NCI-H2171 treated with DMSO at 0.1 percent for 48 hours (cell line): ENCODE measurements at regions not wholly inside any gene's neighbourhood (a gene's known extent, or its start where the extent isn't known, plus 50 kb on each side); places are given as distances from the start of the nearest gene placed in this dataset.
A peak's percentile ranks its signal among the peaks of the same experiment; 100 is the strongest.
"Not testable (repeated sequence)": the region's sequence is repeated elsewhere in the genome, so short reads cannot be mapped to it uniquely, and the experiment has no call there.

Experiments
- DNase-seq: peaks from one replicate; lab custom pipeline; 2025; lab: John Stamatoyannopoulos, UW

GRCh38 chr9:78967596-78968217 is 604.1 kb upstream of the TLE4 start:
- DNase-seq = no peak

DNA sequence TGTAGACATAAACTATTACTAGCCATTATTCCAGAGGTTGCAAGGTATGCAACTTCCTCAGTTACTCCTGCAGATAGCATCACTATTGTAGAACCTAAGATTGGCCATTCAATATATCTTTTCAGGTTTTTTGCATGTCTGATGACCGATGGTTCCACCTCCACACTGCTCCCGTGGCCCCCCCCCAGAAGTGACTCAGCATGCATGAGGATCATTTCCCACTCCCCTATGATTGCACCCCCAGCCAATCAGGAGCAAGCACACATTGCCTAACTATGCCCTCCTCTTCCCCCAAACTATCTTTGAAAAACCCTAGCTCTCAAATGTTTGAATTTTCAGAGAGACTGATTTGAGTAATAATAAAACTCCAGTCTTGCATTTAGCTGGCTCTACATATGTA is 601.4 kb upstream of the TLE4 start:
- no peak for DNase-seq

GRCh38 chr9:78971540-78971939 is 600.2 kb upstream of the TLE4 start:
- DNase-seq = peak; percentile 90

GRCh38 chr9:78972303-78972999 is 599.3 kb upstream of the TLE4 start:
- DNase-seq = peak; percentile 86

DNA sequence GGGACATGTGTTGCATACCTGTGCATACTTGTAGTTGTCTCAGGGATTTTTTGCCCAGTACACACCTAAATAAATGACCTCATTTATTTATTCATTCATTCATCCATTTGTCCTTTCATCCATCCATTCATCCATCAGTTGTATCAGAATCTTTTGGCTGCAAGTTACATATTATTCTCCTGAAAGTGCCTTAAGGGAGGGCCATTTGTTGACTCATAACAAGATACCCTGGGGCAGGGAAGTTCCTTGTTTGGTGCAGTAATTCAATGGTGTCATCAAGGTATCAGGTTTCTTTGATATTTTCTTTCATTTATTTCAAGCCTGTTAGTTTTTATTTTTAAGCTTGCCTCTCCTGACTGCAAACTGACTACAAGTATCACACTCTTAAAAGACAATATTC is 597.9 kb upstream of the TLE4 start:
- peak; percentile 53 for DNase-seq

GRCh38 chr9:78982849-78983248 is 588.9 kb upstream of the TLE4 start:
- no peak for DNase-seq

DNA sequence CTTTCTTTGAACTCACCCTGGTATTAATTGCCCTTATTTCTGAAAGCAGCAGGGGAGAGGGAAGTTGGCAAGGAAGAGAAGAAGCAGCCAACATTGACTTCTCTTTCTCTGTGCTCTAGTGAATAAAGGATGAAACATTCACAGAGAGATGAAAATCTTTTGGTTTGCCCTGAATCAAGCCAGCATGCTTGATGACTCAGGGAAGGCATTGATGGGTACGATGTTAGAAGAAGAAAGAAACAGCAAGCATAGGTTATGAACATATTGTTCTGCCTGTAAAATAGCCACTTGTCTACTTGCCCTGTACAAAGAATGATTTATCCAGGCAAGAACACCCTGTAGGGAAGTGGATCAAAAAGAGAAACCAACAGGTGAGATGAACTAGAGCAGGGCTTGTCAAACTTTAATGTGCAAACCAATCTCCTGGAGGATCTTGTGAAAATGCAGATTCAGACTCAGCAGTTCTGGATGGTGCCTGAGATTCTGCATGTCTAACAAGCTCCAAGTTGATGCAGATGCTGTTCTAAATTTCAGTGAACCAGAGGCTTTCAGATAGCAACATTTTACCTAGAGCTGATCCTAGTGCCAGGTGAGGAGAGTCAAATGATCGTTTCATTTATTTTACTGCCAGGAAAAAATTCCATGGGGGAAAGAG is 586.6 kb upstream of the TLE4 start:
- DNase-seq = no peak

GRCh38 chr9:78986446-78986845 is 585.3 kb upstream of the TLE4 start:
- no peak for DNase-seq

- no peak for DNase-seq
Measured at GRCh38 chr9:78989031-78989658, 582.6 kb upstream of the TLE4 start.

DNA sequence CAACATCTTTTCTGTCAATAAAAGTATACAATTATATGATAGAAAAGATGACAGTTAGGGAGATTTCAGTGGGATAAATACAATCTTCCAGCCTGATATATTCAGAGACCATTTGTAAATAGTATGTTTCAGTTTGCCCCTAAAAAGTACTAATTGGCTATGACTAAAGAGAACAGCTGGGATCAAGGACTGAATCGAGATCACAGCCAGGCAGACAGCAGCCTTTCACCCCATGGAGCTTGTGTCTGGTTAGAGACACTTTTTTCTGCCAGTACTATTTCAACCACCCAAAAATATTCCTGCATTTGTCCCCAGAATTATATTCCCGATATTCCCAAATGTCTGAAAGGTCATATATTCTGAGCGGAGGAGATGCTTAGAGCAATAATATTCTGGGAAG is 577.3 kb upstream of the TLE4 start:
- DNase-seq = peak; percentile 15

DNA sequence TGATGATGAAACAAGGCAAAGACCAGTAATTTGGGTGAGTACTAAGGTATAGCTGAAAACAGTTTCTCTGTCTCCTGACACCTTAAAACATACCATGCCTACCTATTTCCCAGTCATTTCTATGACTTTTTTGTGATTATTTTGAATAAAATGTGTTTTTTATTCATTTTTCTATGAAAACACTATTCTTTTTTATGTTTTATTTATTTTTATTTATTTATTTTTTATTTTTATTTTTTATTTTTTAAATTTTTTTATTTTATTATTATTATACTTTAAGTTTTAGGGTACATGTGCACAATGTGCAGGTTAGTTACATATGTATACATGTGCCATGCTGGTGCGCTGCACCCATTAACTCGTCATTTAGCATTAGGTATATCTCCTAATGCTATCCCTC is 576.8 kb upstream of the TLE4 start:
- DNase-seq = not testable (repeated sequence)

DNA sequence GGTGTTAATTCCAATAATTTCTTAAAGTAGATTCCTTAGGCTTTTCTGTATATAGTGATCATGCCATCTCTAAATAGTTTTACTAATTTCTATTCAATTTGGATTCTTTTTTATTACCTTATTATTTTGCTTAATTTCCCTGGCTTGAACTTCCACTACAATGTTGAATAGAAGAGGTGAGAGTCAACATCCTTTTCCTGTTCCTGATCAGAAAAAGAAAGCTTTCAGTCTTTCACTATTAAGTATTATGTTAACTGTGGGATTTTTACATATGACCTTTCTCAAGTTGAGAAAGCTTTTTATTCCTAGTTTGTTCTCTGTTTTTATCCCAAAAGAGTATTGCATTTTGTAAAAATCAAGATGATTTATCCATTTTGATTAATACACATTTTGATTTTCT is 574.5 kb upstream of the TLE4 start:
- DNase-seq = no peak

GRCh38 chr9:79000230-79001002 is 571.3 kb upstream of the TLE4 start:
- DNase-seq = no peak

DNA sequence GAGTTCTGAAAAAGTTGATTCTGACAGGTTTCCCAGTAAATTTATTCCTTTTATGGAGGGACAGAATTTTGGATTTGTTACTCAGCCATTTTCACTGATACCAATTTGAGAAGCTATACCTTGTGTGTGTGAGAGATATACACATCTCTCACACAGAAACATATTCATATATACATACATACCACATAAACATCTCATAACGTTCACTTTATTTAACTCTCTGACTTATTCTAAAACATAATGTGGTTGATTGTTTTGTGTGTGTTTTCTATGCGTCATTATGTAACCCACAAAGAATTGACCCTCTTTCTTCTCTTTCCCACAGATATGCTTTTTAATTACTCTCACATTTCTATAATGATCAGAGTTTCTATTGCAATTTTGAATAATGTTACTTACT is 570.8 kb upstream of the TLE4 start:
- DNase-seq = no peak

- DNase-seq = no peak
Measured at GRCh38 chr9:79003514-79003913, 568.3 kb upstream of the TLE4 start.

GRCh38 chr9:79004032-79004431 is 567.7 kb upstream of the TLE4 start:
- DNase-seq = peak; percentile 33

GRCh38 chr9:79006546-79006945 is 565.2 kb upstream of the TLE4 start:
- DNase-seq = peak; percentile 37

DNA sequence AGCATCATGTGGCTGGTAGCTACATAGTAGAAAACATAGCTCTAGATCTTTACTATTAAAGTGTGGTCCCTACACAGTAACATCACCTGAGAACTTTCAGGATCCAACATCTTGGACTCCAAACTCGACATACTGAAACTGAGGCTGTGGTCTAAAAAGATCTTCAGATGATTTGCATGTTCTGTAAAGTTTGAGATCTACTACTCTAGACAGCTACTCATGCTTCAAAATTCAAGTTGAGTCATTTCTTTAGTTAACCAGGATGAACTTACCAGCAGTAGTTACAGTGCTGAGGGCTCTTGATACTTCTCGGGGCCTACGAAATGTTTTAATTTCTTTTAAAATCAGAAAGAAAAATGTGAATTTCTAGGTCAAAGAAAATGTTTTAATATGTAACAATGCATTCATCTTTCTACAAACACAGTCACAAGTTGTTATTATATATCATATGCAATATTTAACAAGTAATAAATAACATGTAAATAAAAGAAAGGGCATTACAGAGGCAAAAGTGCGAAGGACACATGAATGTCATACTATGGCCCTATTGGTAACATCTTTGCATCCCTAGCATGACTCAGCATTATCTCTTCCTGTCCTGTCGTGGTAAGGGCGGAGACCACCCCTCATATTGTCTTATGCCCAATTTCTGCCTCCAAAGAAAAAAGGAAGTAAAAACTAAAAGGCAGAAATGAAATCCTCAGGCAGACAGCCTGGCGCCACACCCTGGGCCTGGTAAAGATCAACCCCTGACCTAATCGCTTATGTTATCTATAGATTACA is 563.9 kb upstream of the TLE4 start:
- DNase-seq = no peak

GRCh38 chr9:79008916-79009315 is 562.8 kb upstream of the TLE4 start:
- DNase-seq = no peak

- DNase-seq = no peak
Measured at GRCh38 chr9:79011461-79011860, 560.3 kb upstream of the TLE4 start.

- no peak for DNase-seq
Measured at GRCh38 chr9:79012561-79012960, 559.2 kb upstream of the TLE4 start.
